Fibroblast of lung (primary cell): ENCODE measurements at regions not wholly inside any gene's neighbourhood (a gene's known extent, or its start where the extent isn't known, plus 50 kb on each side); places are given as distances from the start of the nearest gene placed in this dataset.
A peak's percentile ranks its signal among the peaks of the same experiment; 100 is the strongest.

Source experiments
- DNase-seq, 2 donors: peaks; one replicate each; pipeline versions ENCODE4 v3.0.0 to v3.0.0-alpha.2; 2010; ENCODE audit warnings: low read depth in 2 of 2
- H2AFZ ChIP-seq: 2 replicates; pipeline ENCODE4 v1.5.1; 2012; ENCODE audit warnings: low read length, control low read depth, inconsistent platforms
- H3K27ac ChIP-seq: 2 replicates; pipeline ENCODE4 v1.5.1; 2011; ENCODE audit warnings: low read length, control low read depth; ENCODE audit not compliant: insufficient read depth
- H3K27me3 ChIP-seq: 2 replicates; pipeline ENCODE4 v1.5.1; 2011; ENCODE audit warnings: mild to moderate bottlenecking, low read length; ENCODE audit not compliant: control insufficient read depth, insufficient read depth
- H3K36me3 ChIP-seq: 2 replicates; pipeline ENCODE4 v1.5.1; 2011; ENCODE audit warnings: low read length; ENCODE audit not compliant: control insufficient read depth, insufficient read depth
- H3K4me1 ChIP-seq: 2 replicates; pipeline ENCODE4 v1.5.1; 2011; ENCODE audit warnings: low read length; ENCODE audit not compliant: control insufficient read depth, insufficient read depth; ENCODE audit errors: extremely low read depth
- H3K4me2 ChIP-seq: 2 replicates; pipeline ENCODE4 v1.5.1; 2011; ENCODE audit warnings: low read length, control low read depth; ENCODE audit not compliant: insufficient read depth; ENCODE audit errors: extremely low read depth
- H3K4me3 ChIP-seq, 4 experiments: fragments of 200-600 bp in 1 of 4; sonication (generic) in 1 of 4; replicated peaks in 1 of 4; 2 replicates each; pipeline ENCODE4 v1.5.1; 2011 to 2016; ENCODE audit warnings: low read length in 4 of 4, low read depth in 3 of 4, mild to moderate bottlenecking in 3 of 4, control low read depth in 2 of 4, inconsistent platforms in 1 of 4, mixed read lengths in 1 of 4; ENCODE audit not compliant: insufficient read depth in 1 of 4; ENCODE audit errors: control extremely low read depth in 1 of 4
- H3K79me2 ChIP-seq: 2 replicates; pipeline ENCODE4 v1.5.1; 2012; ENCODE audit warnings: mild to moderate bottlenecking, low read length, inconsistent platforms; ENCODE audit not compliant: control insufficient read depth, insufficient read depth
- H3K9ac ChIP-seq: 2 replicates; pipeline ENCODE4 v1.5.1; 2011; ENCODE audit warnings: mild to moderate bottlenecking, low read length, control low read depth; ENCODE audit not compliant: insufficient read depth
- H3K9me3 ChIP-seq: 2 replicates; pipeline ENCODE4 v1.5.1; 2012; ENCODE audit warnings: low read depth, low read length; ENCODE audit not compliant: control insufficient read depth, insufficient read depth
- H4K20me1 ChIP-seq: 2 replicates; pipeline ENCODE4 v1.5.1; 2011; ENCODE audit warnings: low read length; ENCODE audit not compliant: control insufficient read depth, insufficient read depth; ENCODE audit errors: extremely low read depth
- CTCF ChIP-seq, 2 donors: IDR thresholded peaks in 1 of 2; conservative IDR thresholded peaks in 1 of 2; 1 replicate in 1 of 2; 2 replicates in 1 of 2; pipeline ENCODE4 v1.5.1; 2011 to 2012; ENCODE audit warnings: low read length in 2 of 2, control low read depth in 1 of 2, inconsistent platforms in 1 of 2, low read depth in 1 of 2, mild to moderate bottlenecking in 1 of 2
- EZH2 ChIP-seq: IDR thresholded peaks from 2 replicates; pipeline ENCODE4 v1.5.1; 2012; ENCODE audit warnings: low read length, control low read depth, mild to moderate bottlenecking; ENCODE audit errors: missing control alignments

- H2AFZ ChIP-seq: no peak overlapping the region
- no peaks in the 10 kb centered on the region for H3K9me3 ChIP-seq
- no peak overlapping the region for H3K4me2 ChIP-seq
- no peaks in the 10 kb centered on the region for H3K79me2 ChIP-seq
- H3K36me3 ChIP-seq: no peaks in the 10 kb centered on the region
- no peak overlapping the region for H3K4me3 ChIP-seq
- no peak overlapping the region for H3K9ac ChIP-seq
- no peaks in the 10 kb centered on the region for H4K20me1 ChIP-seq
- no peaks in the 10 kb centered on the region for H3K4me1 ChIP-seq
- TF ChIP-seq EZH2 (no peak), CTCF (conservative IDR thresholded peaks at IDR 0.05 in 1 of 2, IDR thresholded peaks at IDR 0.05 in 1 of 2; ENCODE audit: low read depth in 1 of 2, low read length in 2 of 2) (no peak)
- H3K27me3 ChIP-seq: no peaks in the 10 kb centered on the region
- no peak overlapping the region for H3K27ac ChIP-seq
- DNase-seq: peak in 1 of 2 donors; percentile 7
These were observed 467.4 kb upstream of the ID4 start for GRCh38 chr6:19369785-19370184.

- TF ChIP-seq CTCF (conservative IDR thresholded peaks at IDR 0.05 in 1 of 2, IDR thresholded peaks at IDR 0.05 in 1 of 2; ENCODE audit: low read depth in 1 of 2, low read length in 2 of 2) (no peak), EZH2 (no peak)
- H3K4me3 ChIP-seq: no peak overlapping the region
- no peaks in the 10 kb centered on the region for H3K9me3 ChIP-seq
- H3K4me2 ChIP-seq: no peak overlapping the region
- H3K4me1 ChIP-seq: no peaks in the 10 kb centered on the region
- DNase-seq: no peak
- no peak overlapping the region for H2AFZ ChIP-seq
- H3K79me2 ChIP-seq: no peaks in the 10 kb centered on the region
- no peak overlapping the region for H3K27ac ChIP-seq
- H3K27me3 ChIP-seq: no peaks in the 10 kb centered on the region
- H3K9ac ChIP-seq: no peak overlapping the region
- no peaks in the 10 kb centered on the region for H4K20me1 ChIP-seq
- H3K36me3 ChIP-seq: no peaks in the 10 kb centered on the region
These were observed 466.3 kb upstream of the ID4 start for GRCh38 chr6:19370831-19371230.

- Histone ChIP-seq H3K9ac (no peak overlapping the region), H3K4me1 (no peaks in the 10 kb centered on the region), H3K27ac (no peak overlapping the region), H3K9me3 (no peaks in the 10 kb centered on the region), H3K4me3 (no peak overlapping the region), H3K4me2 (no peak overlapping the region), H4K20me1 (no peaks in the 10 kb centered on the region), H3K36me3 (no peaks in the 10 kb centered on the region), H3K27me3 (no peaks in the 10 kb centered on the region), H3K79me2 (no peaks in the 10 kb centered on the region), H2AFZ (no peak overlapping the region)
- TF ChIP-seq EZH2: no peak
- TF ChIP-seq CTCF (conservative IDR thresholded peaks at IDR 0.05 in 1 of 2, IDR thresholded peaks at IDR 0.05 in 1 of 2; ENCODE audit: low read depth in 1 of 2, low read length in 2 of 2): no peak
- DNase-seq: no peak
These were observed 461.6 kb upstream of the ID4 start for GRCh38 chr6:19375613-19376012.
